Nephron (organoid): ENCODE measurements at regions not wholly inside any gene's neighbourhood (a gene's known extent, or its start where the extent isn't known, plus 50 kb on each side); places are given as distances from the start of the nearest gene placed in this dataset.

Source experiments
- H3K27ac Mint-ChIP-seq, 3 experiments: 2 replicates each; pipeline ENCODE4 v1.8.0; 2020; ENCODE audit warnings: mixed read lengths in 3 of 3, mild to moderate bottlenecking in 2 of 3, moderate library complexity in 1 of 3
- H3K27me3 Mint-ChIP-seq: 2 replicates; pipeline ENCODE4 v1.8.0; 2021; ENCODE audit warnings: low read depth, mild to moderate bottlenecking, moderate library complexity, mixed read lengths
- H3K36me3 Mint-ChIP-seq: 2 replicates; pipeline ENCODE4 v1.8.0; 2020; ENCODE audit warnings: low read depth, mixed read lengths
- H3K4me1 Mint-ChIP-seq: 2 replicates; pipeline ENCODE4 v1.8.0; 2020; ENCODE audit warnings: mixed read lengths
- H3K4me3 Mint-ChIP-seq, 3 experiments: 2 replicates each; pipeline ENCODE4 v1.8.0; 2020; ENCODE audit warnings: mild to moderate bottlenecking in 3 of 3, mixed read lengths in 3 of 3, moderate library complexity in 2 of 3
- H3K9me3 Mint-ChIP-seq: 2 replicates; pipeline ENCODE4 v1.8.0; 2020; ENCODE audit warnings: mixed read lengths
- TF ChIP-seq, protein P1 (sequence below), 3 experiments: fragments of 200-600 bp; sonication (generic); IDR thresholded peaks; one replicate each; pipeline ENCODE4 v1.5.0; 2021; ENCODE audit warnings: antibody characterized with exemption in 3 of 3; ENCODE audit not compliant: unreplicated experiment in 3 of 3

GRCh38 chr2:56001947-56002346, 78.4 kb upstream of the EFEMP1 start:
- Mint-ChIP-seq H3K9me3 (peaks cover 5% of the 10 kb centered on the region), H3K27ac (peak overlapping the region in 1 of 3 experiments; percentile 46), H3K4me1 (peaks cover 7% of the 10 kb centered on the region), H3K27me3 (no peaks in the 10 kb centered on the region), H3K36me3 (no peaks in the 10 kb centered on the region), H3K4me3 (no peak overlapping the region)
- TF ChIP-seq, protein P1, sequence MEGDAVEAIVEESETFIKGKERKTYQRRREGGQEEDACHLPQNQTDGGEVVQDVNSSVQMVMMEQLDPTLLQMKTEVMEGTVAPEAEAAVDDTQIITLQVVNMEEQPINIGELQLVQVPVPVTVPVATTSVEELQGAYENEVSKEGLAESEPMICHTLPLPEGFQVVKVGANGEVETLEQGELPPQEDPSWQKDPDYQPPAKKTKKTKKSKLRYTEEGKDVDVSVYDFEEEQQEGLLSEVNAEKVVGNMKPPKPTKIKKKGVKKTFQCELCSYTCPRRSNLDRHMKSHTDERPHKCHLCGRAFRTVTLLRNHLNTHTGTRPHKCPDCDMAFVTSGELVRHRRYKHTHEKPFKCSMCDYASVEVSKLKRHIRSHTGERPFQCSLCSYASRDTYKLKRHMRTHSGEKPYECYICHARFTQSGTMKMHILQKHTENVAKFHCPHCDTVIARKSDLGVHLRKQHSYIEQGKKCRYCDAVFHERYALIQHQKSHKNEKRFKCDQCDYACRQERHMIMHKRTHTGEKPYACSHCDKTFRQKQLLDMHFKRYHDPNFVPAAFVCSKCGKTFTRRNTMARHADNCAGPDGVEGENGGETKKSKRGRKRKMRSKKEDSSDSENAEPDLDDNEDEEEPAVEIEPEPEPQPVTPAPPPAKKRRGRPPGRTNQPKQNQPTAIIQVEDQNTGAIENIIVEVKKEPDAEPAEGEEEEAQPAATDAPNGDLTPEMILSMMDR (IDR thresholded peaks at IDR 0.05; ENCODE audit: unreplicated experiment in 3 of 3): no peak

- peaks cover 5% of the 10 kb centered on the region for H3K9me3 Mint-ChIP-seq
- no peaks in the 10 kb centered on the region for H3K27me3 Mint-ChIP-seq
- H3K36me3 Mint-ChIP-seq: no peaks in the 10 kb centered on the region
- no peak overlapping the region for H3K4me3 Mint-ChIP-seq
- no peak overlapping the region for H3K27ac Mint-ChIP-seq
- peaks cover 4% of the 10 kb centered on the region for H3K4me1 Mint-ChIP-seq
- TF ChIP-seq, protein P1 (IDR thresholded peaks at IDR 0.05; ENCODE audit: unreplicated experiment in 3 of 3): no peak
Measured at GRCh38 chr2:56008661-56009431, 85.3 kb upstream of the EFEMP1 start.

DNA sequence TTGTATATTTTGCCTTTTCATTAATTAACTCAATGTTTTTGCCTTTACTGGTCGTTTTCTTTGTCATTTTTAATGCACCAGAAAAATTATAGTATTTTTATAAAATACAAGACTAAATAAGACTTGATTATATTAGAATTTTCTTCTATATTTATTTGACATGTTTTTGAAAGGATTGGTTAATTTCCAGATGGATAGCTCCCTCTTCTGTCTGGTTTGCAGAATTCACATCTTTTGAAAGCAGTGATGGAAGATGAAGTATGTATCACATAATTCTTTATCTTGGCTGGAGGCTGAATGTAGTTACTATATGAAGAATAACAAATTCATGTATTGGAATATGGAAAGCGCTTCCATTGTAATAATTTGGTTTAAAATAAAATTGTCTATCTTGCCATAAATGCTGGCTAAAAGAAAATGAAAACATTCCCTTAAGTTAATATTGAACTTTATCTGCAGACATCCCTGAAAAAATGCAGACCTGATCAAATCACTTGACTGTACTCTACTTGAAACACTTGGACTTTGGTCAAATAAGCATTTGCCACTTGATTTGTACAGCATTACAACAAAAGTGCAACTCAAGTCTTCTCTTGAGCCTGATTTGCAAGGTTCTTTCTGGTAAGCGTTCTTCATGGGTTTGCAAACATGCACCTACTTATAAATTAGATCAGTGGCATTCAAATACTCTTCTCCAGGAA, 86.3 kb upstream of the EFEMP1 start:
- Mint-ChIP-seq H3K9me3 (peaks cover 2% of the 10 kb centered on the region), H3K36me3 (no peaks in the 10 kb centered on the region), H3K4me1 (peaks cover 4% of the 10 kb centered on the region), H3K27me3 (no peaks in the 10 kb centered on the region), H3K27ac (no peak overlapping the region), H3K4me3 (no peak overlapping the region)
- TF ChIP-seq, protein P1 (IDR thresholded peaks at IDR 0.05; ENCODE audit: unreplicated experiment in 3 of 3): peak; percentile 56 to 89 (median 59)

DNA sequence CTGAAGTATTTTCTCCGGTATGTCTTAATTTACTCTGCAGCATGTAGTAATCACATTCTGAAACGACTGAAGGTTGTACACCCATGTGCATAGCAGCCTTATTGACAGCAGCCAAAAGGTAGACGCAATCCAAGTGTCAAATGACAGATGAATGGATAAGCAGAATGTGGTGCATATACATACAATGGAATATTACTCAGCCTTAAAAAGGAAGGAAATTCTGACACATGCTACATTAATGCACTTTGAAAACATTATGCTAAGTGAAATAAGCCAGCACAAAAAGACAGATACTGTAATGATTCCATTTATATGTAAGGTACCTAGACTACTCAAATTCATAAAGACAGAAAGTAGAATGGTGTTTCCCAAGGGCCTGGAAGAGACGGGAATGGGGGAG, 88.0 kb upstream of the EFEMP1 start:
- TF ChIP-seq, protein P1 (IDR thresholded peaks at IDR 0.05; ENCODE audit: unreplicated experiment in 3 of 3): no peak
- no peaks in the 10 kb centered on the region for H3K36me3 Mint-ChIP-seq
- peak overlapping the region; percentile 14 to 77 (median 31) for H3K27ac Mint-ChIP-seq
- H3K4me1 Mint-ChIP-seq: peaks cover 9% of the 10 kb centered on the region
- H3K27me3 Mint-ChIP-seq: no peaks in the 10 kb centered on the region
- H3K9me3 Mint-ChIP-seq: no peaks in the 10 kb centered on the region
- no peak overlapping the region for H3K4me3 Mint-ChIP-seq

DNA sequence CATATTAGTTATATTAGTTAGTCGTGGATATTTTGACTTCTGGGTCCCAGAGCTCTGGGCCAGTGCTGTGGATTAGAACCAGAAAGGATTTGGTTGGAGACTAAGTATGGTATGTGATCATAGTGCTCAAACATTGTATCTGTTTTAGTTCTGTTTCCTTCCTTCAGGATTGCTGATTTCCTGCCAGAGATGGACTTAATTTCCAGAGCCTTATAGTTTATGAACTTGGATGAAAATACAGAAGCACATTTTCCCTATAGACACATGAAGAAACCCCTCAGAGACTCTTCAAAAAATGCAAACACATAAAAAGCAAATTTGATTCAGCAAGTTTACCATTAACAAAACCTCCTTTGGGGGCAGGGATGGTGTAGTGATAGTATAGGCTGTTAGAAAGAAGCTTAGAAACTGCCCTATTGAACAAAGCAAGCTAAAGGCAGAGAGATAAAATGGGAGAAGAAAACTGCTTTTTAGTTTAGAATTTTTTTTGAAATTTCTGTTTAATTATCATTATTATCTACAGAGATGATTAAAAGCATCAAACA, 88.7 kb upstream of the EFEMP1 start:
- Mint-ChIP-seq H3K4me3 (no peak overlapping the region), H3K36me3 (no peaks in the 10 kb centered on the region), H3K27ac (peak overlapping the region; percentile 14 to 77 (median 77)), H3K9me3 (no peaks in the 10 kb centered on the region), H3K4me1 (peaks cover 9% of the 10 kb centered on the region), H3K27me3 (no peaks in the 10 kb centered on the region)
- TF ChIP-seq, protein P1 (IDR thresholded peaks at IDR 0.05; ENCODE audit: unreplicated experiment in 3 of 3): no peak
